ENCODE measurements at regions not wholly inside any gene's neighbourhood (a gene's known extent, or its start where the extent isn't known, plus 50 kb on each side); places are given as distances from the start of the nearest gene placed in this dataset.

GRCh38 chr4:34678431-34678830, 1565.9 kb downstream of the ARAP2 start:
- H3K36me3 Mint-ChIP-seq = no peaks in the 10 kb centered on the region
- WGBS (ENCODE audit: insufficient coverage) = no CpG with 5 or more reads among the region's 3 CpGs
- no peak overlapping the region for H3K27ac Mint-ChIP-seq
- Histone ChIP-seq H2AFZ (ENCODE audit: insufficient read depth, low read depth, low read length, poor library complexity, severe bottlenecking) (no peak overlapping the region), H3K79me2 (ENCODE audit: insufficient read depth, low read length) (no peaks in the 10 kb centered on the region), H3K4me3 (replicated peaks in 1 of 3; ENCODE audit: low read depth in 2 of 3, low read length in 3 of 3) (no peak overlapping the region), H3K4me2 (replicated peaks; ENCODE audit: extremely low read depth, low read length, poor library complexity, severe bottlenecking) (no peak overlapping the region), H3K9ac (ENCODE audit: insufficient read depth, low read length, poor library complexity, severe bottlenecking) (no peak overlapping the region), H3K4me1 (ENCODE audit: control insufficient read depth in 1 of 2, insufficient read depth in 2 of 2, low read length in 2 of 2) (no peaks in the 10 kb centered on the region), H3K36me3 (replicated peaks in 1 of 2; ENCODE audit: control insufficient read depth in 1 of 2, insufficient read depth in 2 of 2, low read length in 2 of 2) (no peaks in the 10 kb centered on the region), H3K9me3 (replicated peaks in 1 of 2; ENCODE audit: control insufficient read depth in 1 of 2, insufficient read depth in 1 of 2, low read length in 2 of 2) (peaks cover 0 to 3% of the 10 kb centered on the region in 2 donors), H4K20me1 (ENCODE audit: insufficient read depth, low read length) (no peaks in the 10 kb centered on the region), H3K27ac (ENCODE audit: low read depth in 1 of 2, low read length in 2 of 2) (no peak overlapping the region), H3K27me3 (ENCODE audit: control insufficient read depth in 2 of 2, insufficient read depth in 2 of 2, low read length in 2 of 2) (no peaks in the 10 kb centered on the region)
- H3K9me3 Mint-ChIP-seq = peaks cover 0 to 4% (median 2%) of the 10 kb centered on the region in 7 donors
- H3K27me3 Mint-ChIP-seq (ENCODE audit: low read depth in 3 of 3) = peaks cover 0 to 2% (median 0%) of the 10 kb centered on the region in 3 donors
- intact Hi-C loops (cut with micrococcal nuclease) = no loop called here
- TF ChIP-seq CTCF (IDR thresholded peaks at IDR 0.05) = no peak
- no peak overlapping the region for H3K4me3 Mint-ChIP-seq
- no peak for DNase-seq
- H3K4me1 Mint-ChIP-seq = no peaks in the 10 kb centered on the region

- H3K9me3 Mint-ChIP-seq = peaks cover 0 to 4% (median 2%) of the 10 kb centered on the region in 7 donors
- Histone ChIP-seq H3K4me2 (replicated peaks; ENCODE audit: extremely low read depth, low read length, poor library complexity, severe bottlenecking) (no peak overlapping the region), H4K20me1 (ENCODE audit: insufficient read depth, low read length) (no peaks in the 10 kb centered on the region), H3K4me3 (replicated peaks in 1 of 3; ENCODE audit: low read depth in 2 of 3, low read length in 3 of 3) (no peak overlapping the region), H3K79me2 (ENCODE audit: insufficient read depth, low read length) (no peaks in the 10 kb centered on the region), H3K9ac (ENCODE audit: insufficient read depth, low read length, poor library complexity, severe bottlenecking) (no peak overlapping the region), H3K9me3 (replicated peaks in 1 of 2; ENCODE audit: control insufficient read depth in 1 of 2, insufficient read depth in 1 of 2, low read length in 2 of 2) (peaks cover 0 to 3% of the 10 kb centered on the region in 2 donors), H3K36me3 (replicated peaks in 1 of 2; ENCODE audit: control insufficient read depth in 1 of 2, insufficient read depth in 2 of 2, low read length in 2 of 2) (no peaks in the 10 kb centered on the region), H2AFZ (ENCODE audit: insufficient read depth, low read depth, low read length, poor library complexity, severe bottlenecking) (no peak overlapping the region), H3K27ac (ENCODE audit: low read depth in 1 of 2, low read length in 2 of 2) (no peak overlapping the region), H3K27me3 (ENCODE audit: control insufficient read depth in 2 of 2, insufficient read depth in 2 of 2, low read length in 2 of 2) (no peaks in the 10 kb centered on the region), H3K4me1 (ENCODE audit: control insufficient read depth in 1 of 2, insufficient read depth in 2 of 2, low read length in 2 of 2) (no peaks in the 10 kb centered on the region)
- H3K27ac Mint-ChIP-seq = no peak overlapping the region
- TF ChIP-seq CTCF (IDR thresholded peaks at IDR 0.05) = no peak
- H3K4me3 Mint-ChIP-seq = no peak overlapping the region
- peaks cover 0 to 2% (median 0%) of the 10 kb centered on the region in 3 donors for H3K27me3 Mint-ChIP-seq (ENCODE audit: low read depth in 3 of 3)
- 97% methylated on average over 5 of the region's 7 CpGs for WGBS (ENCODE audit: insufficient coverage)
- H3K4me1 Mint-ChIP-seq = no peaks in the 10 kb centered on the region
- H3K36me3 Mint-ChIP-seq = no peaks in the 10 kb centered on the region
- no peak for DNase-seq
- intact Hi-C loops (cut with micrococcal nuclease) = no loop called here
Observed at GRCh38 chr4:34679228-34679627, 1565.1 kb downstream of the ARAP2 start.
